AG04449 (cell line): ENCODE measurements at regions not wholly inside any gene's neighbourhood (a gene's known extent, or its start where the extent isn't known, plus 50 kb on each side); places are given as distances from the start of the nearest gene placed in this dataset.
A peak's percentile ranks its signal among the peaks of the same experiment; 100 is the strongest.
"Not testable (repeated sequence)": the region's sequence is repeated elsewhere in the genome, so short reads cannot be mapped to it uniquely, and the experiment has no call there.

Experiments
- CTCF ChIA-PET: fragments of 350-600 bp; formaldehyde crosslinking; extraction: SDS; loops from one replicate; lab custom pipeline; 2021; ENCODE audit warnings: antibody characterized with exemption; lab: Yijun Ruan, JAX
- POLR2A ChIA-PET: fragments of 400-600, 350-600 bp; formaldehyde crosslinking; extraction: SDS; loops from one replicate; lab custom pipeline; 2020; ENCODE audit warnings: antibody characterized with exemption, inconsistent platforms; lab: Yijun Ruan, JAX
- DNase-seq: peaks from one replicate; pipeline ENCODE4 v3.0.0-alpha.2; 2010; ENCODE audit warnings: low read depth, low spot score
- H3K4me3 ChIP-seq: 2 replicates; pipeline ENCODE4 v1.5.1; 2011; ENCODE audit warnings: low read depth, mild to moderate bottlenecking, control low read depth, low read length
- CTCF ChIP-seq: IDR thresholded peaks from one replicate; pipeline ENCODE4 v1.5.1; 2011; ENCODE audit warnings: mild to moderate bottlenecking, moderate library complexity, low read length, control low read depth, inconsistent platforms; ENCODE audit not compliant: insufficient read depth; ENCODE audit errors: missing control alignments

GRCh38 chr10:71912431-71912830 is 51.8 kb upstream of the CHST3 start:
- CTCF ChIA-PET, result interaction anchor here (4.6 to 7.6 kb wide), 2 partner anchors 15 to 136 kb away, joined by 30 to 42 read pairs; no protein-coding TSS in a partner anchor
- no peak for DNase-seq
- TF ChIP-seq CTCF, result peak; percentile 26
- POLR2A ChIA-PET, result no interaction called here
- no peak overlapping the region for H3K4me3 ChIP-seq

DNA sequence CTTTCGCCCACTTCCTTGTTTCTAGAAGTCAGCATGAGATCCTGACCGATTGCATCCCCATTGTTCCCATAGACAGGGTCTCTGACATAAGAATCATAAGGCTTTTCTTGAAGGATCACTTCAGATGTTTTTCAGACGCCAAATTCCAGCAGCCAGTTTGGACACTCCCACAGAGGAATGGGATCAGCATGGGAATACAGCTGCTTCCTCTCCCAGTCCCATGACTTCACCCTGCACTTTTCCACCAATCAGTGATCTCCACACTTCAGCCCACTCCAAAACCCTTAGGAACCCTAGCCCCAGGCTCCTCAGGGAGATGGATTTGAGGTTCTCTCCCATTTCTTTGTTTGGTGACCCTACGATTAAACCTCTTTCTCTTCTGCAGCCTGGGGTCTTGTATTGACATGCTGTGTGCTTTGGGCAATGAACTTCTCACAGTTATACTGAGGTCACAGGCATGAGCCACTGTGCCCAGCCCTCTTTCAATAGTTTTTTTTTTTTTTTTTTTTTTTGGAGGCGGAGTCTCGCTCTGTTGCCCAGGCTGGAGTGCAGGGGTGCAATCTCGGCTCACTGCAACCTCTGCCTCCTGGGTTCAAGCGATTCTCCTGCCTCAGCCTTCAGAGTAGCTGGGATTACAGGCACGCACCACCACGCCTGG is 52.8 kb upstream of the CHST3 start:
- no peak for DNase-seq
- ChIA-PET CTCF (interaction anchor here (4.6 kb wide), 1 partner anchor 14 kb away, joined by 30 read pairs; no protein-coding TSS in a partner anchor), POLR2A (no interaction called here)

GRCh38 chr10:71909399-71910083 is 54.7 kb upstream of the CHST3 start:
- ChIA-PET CTCF (interaction anchor here (1.2 to 4.6 kb wide), 2 partner anchors 12 to 136 kb away, joined by 3 to 30 read pairs; no protein-coding TSS in a partner anchor), POLR2A (no interaction called here)
- no peak overlapping the region for H3K4me3 ChIP-seq
- no peak for DNase-seq
- TF ChIP-seq CTCF, result no peak

More for the DNA sequence above, 52.8 kb upstream of the CHST3 start:
- no peak overlapping the region for H3K4me3 ChIP-seq
- TF ChIP-seq CTCF, result no peak

DNA sequence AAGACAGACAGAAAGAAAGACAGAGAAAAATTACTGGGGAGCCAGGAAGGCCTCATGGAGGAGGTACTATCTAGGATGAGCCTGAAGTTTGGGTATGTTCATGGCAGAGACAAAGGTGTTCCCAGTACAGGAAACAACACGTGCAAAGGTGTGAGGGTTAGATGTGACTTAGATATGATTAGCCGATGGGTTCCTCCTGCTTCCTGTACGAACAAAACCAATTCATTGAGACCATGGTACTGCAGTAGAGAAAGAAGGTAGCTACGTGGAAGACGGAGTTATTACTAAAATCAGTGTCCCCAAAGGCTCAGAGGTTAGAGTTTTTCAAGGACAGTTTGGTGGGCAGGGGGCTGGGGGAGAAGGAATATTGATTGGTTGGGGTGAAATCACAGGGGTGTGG is 55.2 kb upstream of the CHST3 start:
- ChIA-PET CTCF (interaction anchor here (1.2 to 4.6 kb wide), 2 partner anchors 12 to 136 kb away, joined by 3 to 30 read pairs; no protein-coding TSS in a partner anchor), POLR2A (no interaction called here)

DNA sequence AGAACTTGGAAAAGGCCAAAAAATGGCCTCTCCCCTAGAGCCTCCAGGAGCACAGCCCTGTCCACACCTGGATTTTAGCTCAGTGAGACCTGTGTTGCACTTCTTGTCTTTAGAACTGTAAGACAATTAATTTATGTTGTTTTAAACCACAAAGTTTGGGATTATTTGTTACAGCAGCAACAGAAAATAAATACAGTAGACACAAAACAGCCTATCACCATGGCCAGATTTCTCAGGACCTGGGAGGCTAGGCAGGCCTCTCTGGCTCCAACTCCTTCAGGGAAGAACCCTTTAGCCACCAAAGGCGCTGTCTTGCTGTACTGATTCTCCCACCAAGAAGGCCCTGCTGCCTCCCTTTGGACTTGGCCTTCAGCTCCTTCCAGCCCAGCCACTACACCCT is 54.1 kb upstream of the PSAP start:
- ChIA-PET POLR2A (no interaction called here), CTCF (interaction anchor here (0.7 to 4.7 kb wide), 5 partner anchors 9 to 315 kb away, joined by 3 to 44 read pairs (median 11); no protein-coding TSS in a partner anchor)
- no peak for TF ChIP-seq CTCF
- DNase-seq, result no peak
- H3K4me3 ChIP-seq, result no peak overlapping the region

More for the DNA sequence above, 55.2 kb upstream of the CHST3 start:
- DNase-seq, result no peak
- no peak for TF ChIP-seq CTCF
- H3K4me3 ChIP-seq, result no peak overlapping the region

- ChIA-PET POLR2A (interaction anchor here (0.7 kb wide), 1 partner anchor 53 kb away, joined by 3 read pairs; the partner anchor contains the start of gene PSAP), CTCF (interaction anchor here (0.6 to 4.7 kb wide), 9 partner anchors 8 to 587 kb away, joined by 3 to 44 read pairs (median 5); no protein-coding TSS in a partner anchor)
- not testable (repeated sequence) for H3K4me3 ChIP-seq, DNase-seq
Measured at GRCh38 chr10:71903636-71904250, 52.7 kb upstream of the PSAP start.
